Lung microvascular endothelial cell (primary cell): ENCODE measurements at regions not wholly inside any gene's neighbourhood (a gene's known extent, or its start where the extent isn't known, plus 50 kb on each side); places are given as distances from the start of the nearest gene placed in this dataset.
"Not testable (repeated sequence)": the region's sequence is repeated elsewhere in the genome, so short reads cannot be mapped to it uniquely, and the experiment has no call there.

Experiments used
- DNase-seq, 2 donors: peaks; one replicate each; pipeline versions ENCODE4 v3.0.0 to v3.0.0-alpha.2; 2010; ENCODE audit warnings: low read depth in 2 of 2

DNA sequence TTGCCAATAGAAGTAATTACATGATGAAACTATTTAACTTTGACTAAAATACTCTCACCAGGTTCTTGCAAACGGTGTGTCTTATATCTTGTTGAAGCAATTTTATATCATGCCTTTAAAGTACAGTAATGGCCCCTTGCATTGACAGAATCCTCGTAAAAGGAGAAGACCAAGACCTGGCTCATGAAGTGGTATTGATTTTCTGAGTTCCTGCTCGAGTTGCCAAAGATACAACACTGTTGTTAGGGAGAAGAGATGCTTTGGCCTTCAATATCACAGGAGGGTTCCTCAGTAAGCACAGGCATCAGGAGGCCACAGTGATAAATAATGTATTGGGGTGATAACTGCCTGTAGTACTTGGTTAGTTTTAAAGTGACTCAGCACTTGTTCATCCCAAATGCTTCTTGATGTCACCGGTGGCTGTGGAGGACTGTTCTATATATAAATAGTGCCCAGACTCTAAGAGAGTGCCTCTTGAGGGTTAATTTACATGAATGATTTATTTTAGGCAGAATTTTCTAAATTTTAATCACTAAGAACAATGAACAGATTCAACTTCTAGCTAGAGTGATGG is 571.7 kb upstream of the FANCL start:
- DNase-seq: no peak

DNA sequence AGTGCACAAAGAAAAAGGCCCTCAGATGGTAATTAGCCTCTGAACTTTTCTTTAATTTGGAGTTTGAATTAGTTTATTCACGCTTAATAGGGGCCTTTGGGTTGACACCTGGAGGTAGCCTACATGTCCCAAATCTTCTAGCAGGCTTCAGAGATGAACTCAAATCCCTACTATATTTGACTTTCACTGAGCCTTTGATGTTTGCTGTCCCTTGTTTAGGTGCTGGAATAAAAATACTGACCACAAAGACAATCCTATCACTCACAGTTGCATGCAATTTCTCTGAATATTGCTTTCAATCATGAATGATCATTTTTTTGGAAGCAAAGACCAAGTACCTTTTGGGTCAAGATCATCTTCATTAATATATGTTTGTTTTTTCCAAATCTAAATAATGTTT is 564.0 kb upstream of the FANCL start:
- no peak for DNase-seq

DNA sequence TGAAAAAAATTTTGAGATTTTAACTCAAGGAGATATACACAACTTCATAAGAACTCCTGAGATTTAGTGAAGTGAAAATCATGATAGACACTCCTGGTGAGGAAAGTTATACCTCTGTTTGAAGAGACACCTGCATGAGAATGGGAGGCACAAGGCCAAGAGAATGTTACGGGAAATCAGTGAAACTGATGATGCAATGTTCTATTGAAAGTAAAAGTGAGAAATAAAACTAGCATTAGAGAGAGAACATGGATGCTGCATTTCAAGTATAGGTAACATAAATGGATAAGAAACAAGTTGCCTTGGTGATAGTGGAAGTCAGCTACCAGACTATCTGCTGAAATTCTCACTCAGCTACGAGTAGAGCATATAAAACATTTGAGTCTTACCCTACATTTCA is 562.1 kb upstream of the FANCL start:
- no peak for DNase-seq

DNA sequence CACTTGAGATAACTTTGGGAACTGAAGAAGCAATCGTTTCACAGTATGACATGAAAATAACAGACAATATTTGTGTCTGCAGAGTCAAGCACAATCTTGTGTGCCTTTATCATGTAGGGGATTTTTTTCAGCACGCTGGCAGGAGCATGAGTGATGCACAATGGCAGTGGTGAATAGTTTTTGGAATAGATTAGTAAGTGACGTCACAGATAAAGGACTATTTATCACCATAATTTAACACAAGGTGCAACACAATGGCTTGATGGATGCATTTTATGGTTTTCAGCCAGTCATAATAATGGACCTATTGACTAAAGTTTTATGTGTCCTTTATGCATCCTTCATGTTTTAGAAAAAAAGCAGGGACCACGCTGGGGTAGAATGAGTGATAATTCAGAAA is 559.8 kb upstream of the FANCL start:
- DNase-seq: no peak

DNA sequence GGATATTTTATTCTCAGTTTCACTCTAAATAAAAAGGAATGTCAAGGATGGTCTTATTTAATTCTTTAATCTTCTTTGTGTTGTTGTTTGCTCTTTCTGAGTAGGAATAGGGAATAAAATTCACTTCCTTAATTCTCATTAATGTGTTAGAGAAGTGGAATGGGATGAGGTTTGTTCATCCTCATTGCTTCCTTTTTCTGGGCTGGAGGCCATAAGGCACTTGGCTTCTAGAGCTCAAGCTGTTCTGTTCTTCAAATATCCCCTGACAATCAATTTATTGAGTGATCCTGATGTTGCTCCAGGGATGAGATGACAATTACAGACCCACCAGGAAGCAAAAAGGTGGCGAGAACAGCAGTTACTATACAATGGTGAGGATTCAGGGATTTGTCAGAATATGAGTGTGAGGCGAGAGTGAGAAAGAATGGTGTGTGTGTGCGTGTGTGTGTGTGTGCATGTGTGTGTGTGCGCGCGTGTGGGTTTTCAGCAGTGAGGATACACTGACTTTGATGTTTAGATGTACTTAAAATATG is 557.6 kb upstream of the FANCL start:
- DNase-seq: no peak

DNA sequence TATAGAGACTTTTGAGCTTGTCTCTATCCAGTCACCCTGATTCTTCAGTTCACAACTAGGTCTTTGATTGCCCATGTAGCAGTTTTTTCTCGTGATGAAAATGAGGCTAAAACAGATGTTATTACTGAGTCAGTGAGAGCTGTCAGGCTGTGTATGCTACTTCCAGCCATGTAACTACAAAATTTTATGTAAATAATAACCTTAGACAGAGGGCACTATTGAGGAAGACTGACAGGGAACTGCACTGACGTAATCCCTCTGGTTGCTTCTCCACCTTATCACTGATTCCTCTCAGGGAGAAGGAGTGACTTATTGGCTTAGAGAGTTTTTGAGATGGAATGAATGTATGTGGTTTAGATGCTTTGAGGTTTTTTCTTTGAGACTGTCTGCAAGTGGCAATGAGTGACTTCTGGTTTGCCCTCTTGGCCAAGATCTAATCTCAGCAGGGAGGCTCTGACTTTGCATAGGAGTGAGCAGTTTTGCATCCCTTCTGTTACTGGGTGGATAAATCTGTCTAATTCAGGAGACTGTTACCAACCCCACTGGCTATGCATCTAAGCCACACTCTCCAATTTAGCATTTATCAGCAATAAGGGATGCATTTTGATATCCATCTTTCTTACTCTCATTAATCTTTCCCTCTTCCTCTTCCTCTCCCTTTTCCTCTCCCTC is 555.2 kb upstream of the FANCL start:
- DNase-seq: no peak

DNA sequence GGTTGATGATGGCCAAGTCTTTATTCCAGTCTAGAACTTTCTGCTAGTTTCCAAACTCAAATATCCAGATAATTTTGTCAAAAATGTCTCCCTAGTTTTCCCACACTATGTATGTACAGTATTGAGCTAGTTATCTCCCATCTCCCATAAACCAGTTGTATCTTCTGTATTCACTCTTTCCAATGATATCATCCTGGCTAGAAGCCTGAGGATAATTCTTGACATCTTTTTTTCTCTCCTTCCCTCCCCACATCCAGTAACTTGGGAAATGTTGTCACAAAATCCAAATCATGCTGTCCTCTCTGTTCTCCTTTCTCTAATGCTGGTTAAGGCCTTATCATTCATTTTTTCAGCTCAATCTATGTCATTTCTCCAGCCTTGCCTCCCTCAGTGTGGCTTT is 553.8 kb upstream of the FANCL start:
- DNase-seq: no peak

DNA sequence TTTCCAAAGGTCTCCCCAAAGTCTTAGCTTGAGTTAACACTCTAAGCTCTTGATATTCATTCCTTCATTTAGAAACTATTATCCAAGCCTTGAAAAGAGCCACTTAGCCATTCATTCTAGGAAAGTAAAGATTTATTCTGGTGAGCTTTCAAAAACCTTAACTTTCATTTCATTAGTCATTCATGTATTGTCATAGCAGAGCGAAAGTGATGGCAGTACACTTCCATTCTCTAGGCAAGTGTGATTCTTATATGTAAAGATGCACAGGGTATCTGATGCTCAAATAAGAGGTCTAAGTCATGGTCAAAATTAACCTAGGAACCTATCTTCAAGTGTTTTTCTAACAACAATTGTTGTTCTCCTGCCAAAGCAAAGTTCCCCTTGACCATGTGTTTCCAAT is 553.0 kb upstream of the FANCL start:
- no peak for DNase-seq

DNA sequence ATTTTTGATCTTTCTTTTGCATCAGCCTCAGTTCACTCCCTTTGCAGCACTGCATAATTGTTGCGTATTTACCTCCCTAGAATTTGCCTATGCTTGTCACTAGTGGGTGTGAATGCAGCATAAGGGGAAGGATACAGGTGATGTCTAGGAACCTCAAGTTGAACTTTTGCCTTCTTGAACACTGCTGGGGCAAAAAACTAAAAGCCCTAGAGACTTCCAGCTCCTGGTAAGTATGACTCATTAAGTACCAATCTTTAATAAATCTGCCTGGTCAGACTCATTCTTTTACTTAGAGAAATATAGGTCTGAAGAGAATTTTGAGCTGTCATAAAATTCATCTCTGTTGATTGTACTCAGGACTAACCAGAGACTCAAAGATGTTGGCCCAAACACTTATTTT is 547.3 kb upstream of the FANCL start:
- DNase-seq: no peak

DNA sequence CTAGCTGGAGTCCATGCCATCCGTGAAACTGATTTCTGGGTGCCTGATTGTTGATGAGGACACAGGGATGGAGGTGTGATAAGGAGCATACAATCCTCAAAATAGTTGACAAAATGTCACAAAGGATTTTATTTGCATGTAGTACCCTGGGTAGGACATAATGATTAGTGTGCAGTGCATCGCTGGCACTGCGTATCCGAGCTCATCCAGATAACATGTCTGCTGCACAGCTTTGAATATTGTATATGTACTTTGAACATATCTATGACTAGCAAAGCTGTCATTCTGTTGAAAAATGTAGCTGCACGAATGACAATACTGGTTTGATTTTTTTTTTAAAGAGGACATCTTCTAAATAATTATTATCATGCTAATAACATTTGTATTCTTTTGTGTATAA is 529.7 kb upstream of the FANCL start:
- no peak for DNase-seq

DNA sequence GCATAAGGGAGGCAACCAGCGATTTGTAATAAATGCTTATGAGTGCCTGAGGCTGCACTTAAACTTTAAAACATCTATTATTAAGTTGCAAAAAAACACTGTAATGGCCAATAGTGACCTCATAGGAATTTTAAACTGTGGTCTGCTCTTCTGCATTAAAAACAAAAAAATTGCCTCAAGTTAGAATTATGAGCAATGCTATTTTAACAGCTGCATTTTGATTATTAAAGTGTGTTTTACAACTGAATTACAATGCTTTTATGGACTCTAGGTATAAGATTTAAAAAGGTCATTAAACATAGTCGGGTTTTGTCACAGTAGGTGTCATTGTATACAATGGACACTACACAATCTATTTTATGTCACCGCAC is 528.7 kb upstream of the FANCL start:
- DNase-seq: no peak

DNA sequence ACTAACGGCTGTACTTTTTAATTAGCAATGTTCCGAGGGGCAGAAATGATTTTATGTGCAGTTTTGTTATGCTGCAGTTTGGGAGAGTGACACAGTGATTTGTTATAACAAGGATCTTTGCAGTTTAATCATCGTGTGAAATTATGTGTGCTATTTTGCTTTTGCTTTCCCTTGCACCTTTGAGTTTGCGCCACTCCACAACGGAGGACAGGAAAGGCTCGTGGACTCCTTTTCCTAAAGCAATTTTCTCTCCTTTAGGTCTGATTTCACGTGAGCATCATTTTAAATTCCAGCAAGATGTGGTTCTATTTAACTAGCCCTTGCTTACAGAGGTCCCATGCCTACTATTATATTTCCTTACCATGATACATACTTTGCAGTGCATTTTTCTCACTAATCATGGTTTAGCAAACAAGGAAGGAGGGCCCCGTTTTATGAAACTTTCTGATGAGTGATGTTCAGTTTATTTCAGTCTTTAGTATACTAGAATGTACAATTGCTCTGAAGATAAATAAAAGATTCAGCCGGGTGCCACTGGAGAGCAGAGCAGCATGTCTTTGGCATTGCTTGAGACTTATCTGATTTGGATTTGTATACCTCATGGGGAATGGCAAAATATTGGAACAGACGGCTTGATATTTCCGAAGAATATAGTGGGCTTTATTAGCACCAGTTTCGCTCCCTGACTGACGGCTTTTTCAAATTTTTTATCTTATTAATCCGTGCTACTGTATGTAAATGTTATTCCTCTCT is 528.2 kb upstream of the FANCL start:
- no peak for DNase-seq

DNA sequence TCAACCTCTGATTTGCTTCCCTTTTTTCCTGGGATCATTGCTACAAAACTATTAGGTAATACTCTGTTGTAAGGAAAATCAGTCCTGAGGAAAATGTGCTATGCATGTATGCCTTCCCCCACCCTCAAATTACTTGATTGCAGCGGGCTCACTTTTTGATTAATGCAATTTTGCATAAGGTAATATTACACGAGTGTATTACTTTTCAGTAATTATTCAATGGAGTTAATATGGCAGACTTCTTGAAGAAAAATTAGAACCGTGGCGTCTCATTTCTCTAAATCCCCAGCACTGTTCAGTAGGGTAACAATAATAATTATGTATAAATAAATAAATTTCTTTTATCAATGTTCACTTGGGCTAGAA is 527.6 kb upstream of the FANCL start:
- no peak for DNase-seq

DNA sequence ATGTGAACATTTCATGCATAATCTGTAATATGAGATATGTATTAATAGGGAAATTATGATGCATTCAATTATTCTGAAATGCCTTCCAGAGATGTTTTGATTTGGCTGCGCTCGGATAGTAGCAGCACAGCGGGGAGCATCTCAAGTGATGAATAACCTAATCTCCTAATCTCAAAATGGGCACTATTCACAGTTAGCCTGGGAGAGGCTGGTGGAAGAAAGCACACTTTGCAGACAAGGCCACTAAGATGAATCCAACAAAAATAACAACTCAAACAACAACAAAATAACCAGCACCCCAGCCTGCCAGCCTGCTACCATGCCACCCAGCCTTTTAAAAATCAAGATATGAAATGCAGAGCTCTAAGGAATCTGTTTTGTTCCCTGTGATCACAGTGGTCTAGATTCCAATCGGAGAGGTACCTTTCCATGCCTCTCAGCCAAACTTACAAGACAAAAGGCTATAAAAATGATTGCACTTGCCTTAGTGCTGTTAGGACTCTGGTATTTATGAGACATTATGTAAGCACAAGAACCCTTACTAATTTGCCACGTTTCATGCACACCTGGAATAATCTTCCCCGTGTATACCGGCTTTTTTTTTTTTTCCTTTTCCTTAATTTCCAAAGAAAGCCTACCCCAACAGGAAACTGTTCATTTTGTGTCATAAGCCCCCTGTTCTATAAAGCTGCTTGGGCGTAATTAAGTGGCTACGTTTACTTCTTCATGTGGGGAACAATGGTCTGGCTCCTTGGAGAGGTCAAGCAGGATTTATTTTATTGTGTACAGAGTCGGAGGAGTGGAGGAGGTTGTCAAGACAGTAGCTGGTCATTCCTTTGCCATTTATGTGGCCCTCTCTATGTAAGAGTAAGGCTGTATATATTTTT is 526.9 kb upstream of the FANCL start:
- DNase-seq: no peak

DNA sequence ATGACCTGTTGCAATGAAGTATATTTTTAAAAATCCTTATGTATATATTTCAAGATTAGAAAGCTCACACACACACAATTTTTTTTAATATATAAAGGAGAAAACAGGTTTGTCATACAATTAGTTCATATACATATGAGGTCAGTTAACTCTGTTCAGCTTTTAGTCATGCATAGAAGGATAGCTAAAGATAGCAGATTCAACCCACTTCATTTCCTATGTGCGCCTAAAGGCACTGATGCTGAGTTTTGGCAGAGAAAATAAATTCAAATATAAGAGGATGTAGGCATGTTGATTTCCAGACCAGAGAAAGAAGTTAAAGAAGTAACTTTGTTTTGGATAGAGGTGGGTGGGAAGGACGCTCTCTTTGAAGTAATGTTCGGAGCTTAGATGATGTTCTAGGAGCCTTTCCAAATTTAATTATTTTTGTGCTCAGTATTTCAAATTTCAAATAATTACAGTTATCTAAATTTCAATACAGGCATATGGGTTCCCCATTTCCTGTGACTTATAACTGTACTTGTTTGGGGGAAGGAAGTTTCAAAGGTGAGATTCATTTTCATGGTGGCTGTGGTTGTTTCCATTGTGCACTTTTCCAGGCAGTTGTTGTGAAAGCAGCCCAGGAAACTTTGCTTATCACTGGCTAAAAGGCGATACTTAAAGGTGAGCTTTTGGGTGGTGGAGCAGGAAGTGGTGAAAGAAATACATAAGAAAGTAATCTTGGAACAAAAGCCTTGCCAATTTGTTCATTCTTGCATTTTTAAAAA is 523.4 kb upstream of the FANCL start:
- DNase-seq: no peak

DNA sequence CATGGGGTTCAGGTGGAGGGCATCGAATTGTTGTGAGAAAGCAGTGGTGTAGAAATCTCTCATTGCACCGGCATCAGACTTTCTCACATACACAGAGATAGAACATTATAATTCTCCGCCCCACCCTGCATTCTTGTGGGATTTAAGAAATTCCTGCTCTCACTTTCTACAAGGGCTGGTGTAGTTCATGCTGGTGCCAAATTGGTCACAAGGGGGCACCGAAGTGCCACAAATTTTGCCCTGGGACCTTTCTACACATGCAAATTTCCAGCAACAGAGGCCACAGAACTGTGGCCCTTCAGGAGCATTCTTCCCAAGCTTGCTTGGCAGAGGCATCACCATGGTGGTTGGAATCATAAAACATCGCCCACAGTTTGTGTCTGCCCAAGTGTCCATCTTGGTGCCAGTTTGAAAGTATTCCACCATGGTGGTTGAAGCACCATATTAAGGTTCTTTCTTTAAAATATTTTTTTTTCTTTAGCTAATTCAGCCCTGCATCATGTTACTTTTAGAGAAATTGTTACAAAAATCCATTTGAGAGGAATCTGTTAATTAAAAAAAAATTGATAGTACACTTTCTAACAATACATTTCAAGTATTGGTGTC is 521.2 kb upstream of the FANCL start:
- peak; percentile 37 to 46 for DNase-seq

DNA sequence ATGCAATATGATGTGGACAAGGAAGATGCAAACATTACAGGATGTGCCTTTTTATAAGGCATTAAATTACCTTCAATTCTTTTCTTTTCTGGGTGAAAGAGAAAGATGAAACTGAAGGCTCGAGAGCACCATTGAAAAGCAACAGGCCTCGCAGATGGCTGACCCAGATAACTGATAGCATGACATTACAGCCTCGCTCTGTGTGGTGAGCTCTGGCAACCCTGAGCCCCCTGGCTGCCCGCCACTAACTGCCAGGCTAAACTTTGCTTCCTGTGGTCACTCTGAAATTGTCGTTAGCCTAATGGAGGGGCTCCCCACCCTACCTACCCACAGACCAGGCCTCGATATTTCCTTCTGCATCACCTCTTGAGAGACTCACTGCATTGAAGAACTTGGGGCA is 516.8 kb upstream of the FANCL start:
- DNase-seq: no peak

DNA sequence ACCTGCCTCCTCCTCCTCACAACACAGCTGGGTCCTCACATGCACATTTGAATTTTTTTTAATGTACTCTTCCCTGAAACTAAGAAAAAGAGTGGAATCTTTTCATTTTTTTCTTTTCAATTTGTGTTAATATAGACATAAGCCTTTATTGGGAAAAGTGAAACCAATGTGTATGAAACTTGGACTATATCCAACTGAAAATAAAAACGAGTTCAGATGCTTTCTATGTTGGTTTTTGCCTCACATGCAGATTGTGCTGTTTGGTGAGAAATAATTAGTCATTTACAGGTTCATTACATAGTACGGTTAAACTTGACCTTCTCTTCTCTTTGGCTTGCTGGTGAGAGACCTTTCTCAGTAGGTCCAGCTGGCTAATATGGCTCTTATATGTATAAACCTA is 515.2 kb upstream of the FANCL start:
- peak in 1 of 2 donors; percentile 1 for DNase-seq

DNA sequence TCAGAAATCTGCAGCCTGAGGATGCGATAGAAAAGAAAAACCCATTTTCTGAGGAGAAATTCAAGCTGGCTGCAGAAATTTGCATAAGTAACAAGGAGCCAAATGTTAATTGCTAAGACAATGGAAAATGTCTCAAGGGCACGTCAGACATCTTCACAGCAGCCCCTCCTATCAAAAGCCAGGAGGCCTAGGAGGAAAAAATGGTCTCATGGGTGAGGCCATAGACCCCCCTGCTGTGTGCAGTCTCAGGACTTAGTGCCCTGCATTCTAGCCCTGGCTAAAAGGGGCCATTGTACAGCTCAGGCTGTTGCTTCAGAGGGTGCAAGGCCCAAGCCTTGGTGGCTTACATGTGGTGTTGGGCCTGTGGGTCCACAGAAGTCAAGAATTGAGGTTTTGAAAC is 511.4 kb upstream of the FANCL start:
- not testable (repeated sequence) for DNase-seq

DNA sequence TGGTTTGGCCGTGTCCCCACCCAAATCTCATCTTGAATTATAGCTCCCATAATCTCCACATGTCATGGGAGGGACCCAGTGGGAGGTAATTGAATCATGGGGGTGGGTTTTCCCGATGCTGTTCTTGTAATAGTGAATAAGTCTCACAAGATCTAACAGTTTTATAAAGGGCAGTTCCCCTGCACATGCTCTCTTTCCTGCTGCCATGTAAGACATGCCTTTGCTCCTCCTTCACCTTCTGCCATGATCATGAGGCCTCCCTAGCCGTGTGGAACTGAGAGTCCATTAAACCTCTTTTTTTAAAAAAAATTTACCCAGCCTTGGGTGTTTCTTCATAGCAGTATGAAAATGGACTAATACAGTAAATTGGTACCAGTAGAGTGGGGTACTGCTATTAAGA is 510.6 kb upstream of the FANCL start:
- not testable (repeated sequence) for DNase-seq

DNA sequence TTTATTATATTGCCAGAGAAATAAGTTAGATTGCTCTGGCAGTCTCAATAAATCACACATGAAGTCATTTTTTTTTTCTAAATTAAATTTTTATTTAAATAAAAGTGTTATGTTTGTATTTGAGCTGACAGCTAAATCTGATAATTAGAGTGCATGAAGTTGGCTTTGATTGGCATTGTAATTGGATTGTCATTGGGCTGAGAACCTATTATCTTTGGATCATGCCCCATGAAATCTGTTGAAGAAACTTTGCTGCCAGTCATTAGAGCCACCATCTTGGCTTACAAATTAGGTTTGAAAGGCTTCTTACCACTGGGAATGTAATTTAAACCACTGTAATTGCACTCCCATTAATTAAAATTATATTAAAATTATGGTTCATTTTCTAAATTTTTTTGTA is 507.9 kb upstream of the FANCL start:
- DNase-seq: no peak
